ENCODE measurements at regions not wholly inside any gene's neighbourhood (a gene's known extent, or its start where the extent isn't known, plus 50 kb on each side); places are given as distances from the start of the nearest gene placed in this dataset.

DNA sequence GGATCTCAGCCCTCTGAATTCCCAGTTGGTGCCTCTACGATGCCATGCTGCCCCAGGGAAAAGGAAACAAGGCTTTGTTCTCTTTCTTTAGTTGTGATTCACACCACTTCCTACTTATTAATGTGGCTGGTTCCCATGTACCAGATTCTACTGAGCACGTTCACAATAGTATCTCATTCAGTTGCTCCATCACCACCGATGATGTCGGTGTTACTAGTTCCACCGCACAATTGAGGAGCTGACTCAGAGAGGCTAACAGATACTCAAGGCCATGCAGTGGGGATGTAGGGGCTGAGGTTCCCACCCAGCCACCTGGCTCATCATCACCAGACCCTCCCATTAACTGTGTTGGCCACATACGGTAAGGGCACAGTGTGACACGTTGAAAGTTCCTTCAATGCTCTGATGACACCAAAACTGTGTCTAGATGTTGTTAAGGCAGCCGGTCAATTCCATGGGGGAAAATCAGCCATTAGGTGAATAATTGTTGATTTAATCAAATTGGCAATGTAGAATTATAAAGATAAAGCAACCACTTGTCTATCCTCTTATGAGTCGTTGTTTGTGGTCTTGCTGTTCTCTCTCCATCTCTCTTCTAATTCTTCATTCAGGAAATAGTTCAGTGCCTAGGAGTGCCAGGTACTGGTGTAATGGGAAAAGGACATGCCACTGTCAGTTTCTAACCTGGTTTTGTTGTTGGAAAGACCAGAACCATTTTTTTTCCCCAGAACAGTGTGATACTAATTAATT lies 244.2 kb upstream of the CRY1 start:
- Histone ChIP-seq H4K20me1 (replicated peaks; ENCODE audit: control insufficient read depth, insufficient read depth, low read length) (no peaks in the 10 kb centered on the region), H3K4me3 (no peak overlapping the region), H2AFZ (ENCODE audit: low read depth, low read length) (no peak overlapping the region), H3K27ac (ENCODE audit: extremely low read depth, low read depth, low read length) (no peak overlapping the region), H3K4me2 (ENCODE audit: insufficient read depth, low read length) (no peak overlapping the region), H3K27me3 (ENCODE audit: control insufficient read depth in 2 of 2, insufficient read depth in 2 of 2, low read length in 2 of 2) (peaks cover 0 to 19% of the 10 kb centered on the region in 2 experiments; a peak in 3 of 5 replicates), H3K9me3 (replicated peaks; ENCODE audit: control insufficient read depth, insufficient read depth, low read depth, low read length) (no peaks in the 10 kb centered on the region), H3K36me3 (ENCODE audit: control insufficient read depth, insufficient read depth, low read length) (no peaks in the 10 kb centered on the region), H3K9me1 (ENCODE audit: control insufficient read depth, insufficient read depth, low read length) (no peaks in the 10 kb centered on the region), H3K9ac (ENCODE audit: insufficient read depth in 1 of 2, low read depth in 2 of 2, low read length in 2 of 2) (no peak overlapping the region), H3K79me2 (ENCODE audit: control insufficient read depth, insufficient read depth, low read length) (no peaks in the 10 kb centered on the region), H3K4me1 (replicated peaks in 1 of 2; ENCODE audit: control insufficient read depth in 2 of 2, insufficient read depth in 2 of 2, low read length in 2 of 2) (no peaks in the 10 kb centered on the region)
- DNase-seq (ENCODE audit: extremely low read depth in 1 of 4, low spot score in 3 of 4) = no peak
- BruUV-seq (replicated peaks) = no TSS peak
- FAIRE-seq = no peak
- TF ChIP-seq SMAD3 (CRISPR knock-in tag; conservative IDR thresholded peaks at IDR 0.05) = no peak
- ChIA-PET POLR2A (interaction anchor here (1.2 kb wide), 2 partner anchors 11 to 17 kb away, joined by 3 read pairs; no protein-coding TSS in a partner anchor), CTCF (ENCODE audit: low intra/inter-chr PET ratio) (no interaction called here)
- in situ Hi-C loops (cut with MboI) (no loop called here), intact Hi-C loops (cut with micrococcal nuclease) (no loop called here)
- ATAC-seq = no peak
- WGBS (ENCODE audit: insufficient coverage, low coverage, missing lambda C conversion rate) = 0% methylated on average over 9 of the region's 9 CpGs

GRCh38 chr12:107339487-107339886 lies 246.1 kb upstream of the CRY1 start:
- FAIRE-seq (no peak), ATAC-seq (no peak), DNase-seq (ENCODE audit: extremely low read depth in 1 of 4, low spot score in 3 of 4) (no peak)
- H2AFZ ChIP-seq (ENCODE audit: low read depth, low read length) = no peak overlapping the region
- H4K20me1 ChIP-seq (replicated peaks; ENCODE audit: control insufficient read depth, insufficient read depth, low read length) = no peaks in the 10 kb centered on the region
- H3K4me2 ChIP-seq (ENCODE audit: insufficient read depth, low read length) = no peak overlapping the region
- 0% methylated on average over 4 of the region's 4 CpGs for WGBS (ENCODE audit: insufficient coverage, low coverage, missing lambda C conversion rate)
- H3K79me2 ChIP-seq (ENCODE audit: control insufficient read depth, insufficient read depth, low read length) = no peaks in the 10 kb centered on the region
- H3K4me1 ChIP-seq (replicated peaks in 1 of 2; ENCODE audit: control insufficient read depth in 2 of 2, insufficient read depth in 2 of 2, low read length in 2 of 2) = no peaks in the 10 kb centered on the region
- no peaks in the 10 kb centered on the region for H3K9me1 ChIP-seq (ENCODE audit: control insufficient read depth, insufficient read depth, low read length)
- POLR2A ChIA-PET = no interaction called here
- in situ Hi-C loops (cut with MboI) = no loop called here
- no peak overlapping the region for H3K27ac ChIP-seq (ENCODE audit: extremely low read depth, low read depth, low read length)
- no peak overlapping the region for H3K9ac ChIP-seq (ENCODE audit: insufficient read depth in 1 of 2, low read depth in 2 of 2, low read length in 2 of 2)
- intact Hi-C loops (cut with micrococcal nuclease) = no loop called here
- no peak overlapping the region for H3K4me3 ChIP-seq
- no TSS peak for BruUV-seq (replicated peaks)
- no peaks in the 10 kb centered on the region for H3K9me3 ChIP-seq (replicated peaks; ENCODE audit: control insufficient read depth, insufficient read depth, low read depth, low read length)
- H3K27me3 ChIP-seq (ENCODE audit: control insufficient read depth in 2 of 2, insufficient read depth in 2 of 2, low read length in 2 of 2) = peaks cover 0 to 18% of the 10 kb centered on the region in 2 experiments; a peak in 3 of 5 replicates
- CTCF ChIA-PET (ENCODE audit: low intra/inter-chr PET ratio) = no interaction called here
- no peaks in the 10 kb centered on the region for H3K36me3 ChIP-seq (ENCODE audit: control insufficient read depth, insufficient read depth, low read length)
- TF ChIP-seq CREB5 (CRISPR knock-in tag; IDR thresholded peaks at IDR 0.05) = no peak
- TF ChIP-seq SRF (CRISPR knock-in tag; IDR thresholded peaks at IDR 0.05) = no peak
- TF ChIP-seq HIVEP1 (CRISPR knock-in tag; IDR thresholded peaks at IDR 0.05) = no peak
- TF ChIP-seq MTA1 (IDR thresholded peaks at IDR 0.05; ENCODE audit: borderline replicate concordance) = no peak
- TF ChIP-seq NCOR1 (IDR thresholded peaks at IDR 0.05) = no peak
- no peak for TF ChIP-seq SAFB (IDR thresholded peaks at IDR 0.05; ENCODE audit: borderline replicate concordance, low read depth, low read length)
- no peak for TF ChIP-seq NR4A1 (CRISPR knock-in tag; IDR thresholded peaks at IDR 0.05)
- TF ChIP-seq NR4A1 (tag; IDR thresholded peaks at IDR 0.05) = no peak
- no peak for TF ChIP-seq TEAD2 (tag; IDR thresholded peaks at IDR 0.05)
- TF ChIP-seq MLLT1 (IDR thresholded peaks at IDR 0.05) = no peak
- TF ChIP-seq E2F1 (CRISPR knock-in tag; IDR thresholded peaks at IDR 0.05) = no peak
- TF ChIP-seq GATAD2B (IDR thresholded peaks at IDR 0.05; ENCODE audit: borderline replicate concordance) = no peak
